ENCODE measurements at regions not wholly inside any gene's neighbourhood (a gene's known extent, or its start where the extent isn't known, plus 50 kb on each side); places are given as distances from the start of the nearest gene placed in this dataset.

DNA sequence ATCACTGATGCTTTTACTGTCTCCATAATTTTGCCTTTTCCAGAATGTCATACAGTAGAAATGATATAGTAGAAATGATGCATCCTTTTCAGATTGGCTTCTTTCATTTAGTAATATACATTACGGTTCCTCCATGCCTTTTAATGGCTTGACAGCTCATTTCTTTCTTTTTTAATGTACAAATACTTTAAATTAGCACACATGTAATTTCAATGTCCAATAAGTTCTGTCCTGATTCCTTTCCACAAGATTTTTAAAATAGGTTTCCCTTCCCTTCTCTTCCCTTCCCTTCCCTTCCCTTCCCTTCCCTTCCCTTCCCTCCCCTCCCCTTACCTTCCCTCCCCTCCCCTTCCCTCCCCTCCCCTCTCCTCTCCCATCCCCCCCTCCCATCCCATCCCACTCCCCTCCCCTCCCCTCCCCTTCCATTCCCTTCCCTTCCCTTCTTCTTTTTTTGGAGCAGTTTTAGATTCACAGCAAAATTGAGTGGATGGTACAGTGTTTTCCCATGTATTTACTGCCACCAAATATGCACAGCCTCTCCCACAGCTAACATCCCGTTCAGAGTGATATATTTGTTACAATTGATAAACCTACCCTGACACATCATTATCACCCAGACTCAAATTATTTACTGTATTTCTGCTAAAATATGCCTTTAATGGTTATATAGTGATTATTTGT, 398.8 kb downstream of the RNF144B start:
- no peak for DNase-seq

DNA sequence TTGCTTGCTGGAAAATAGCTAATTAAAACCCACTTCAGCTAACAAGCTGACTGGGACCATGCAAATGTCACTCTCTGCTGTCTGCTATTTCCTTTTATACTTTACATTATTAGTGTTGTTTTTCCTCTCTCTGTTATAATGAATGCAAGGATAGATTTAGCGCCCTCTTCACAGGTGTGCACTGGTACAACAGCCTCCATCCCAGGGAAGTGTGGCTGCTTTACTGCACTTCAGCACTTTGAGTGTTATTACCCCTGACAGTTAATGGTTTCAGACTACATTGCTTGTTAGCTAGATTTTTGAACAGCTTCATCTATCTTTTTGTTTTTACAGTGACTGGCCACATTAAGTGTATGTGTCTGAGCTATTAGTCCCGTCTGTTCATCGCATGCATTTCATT, 405.7 kb downstream of the RNF144B start:
- DNase-seq: no peak

DNA sequence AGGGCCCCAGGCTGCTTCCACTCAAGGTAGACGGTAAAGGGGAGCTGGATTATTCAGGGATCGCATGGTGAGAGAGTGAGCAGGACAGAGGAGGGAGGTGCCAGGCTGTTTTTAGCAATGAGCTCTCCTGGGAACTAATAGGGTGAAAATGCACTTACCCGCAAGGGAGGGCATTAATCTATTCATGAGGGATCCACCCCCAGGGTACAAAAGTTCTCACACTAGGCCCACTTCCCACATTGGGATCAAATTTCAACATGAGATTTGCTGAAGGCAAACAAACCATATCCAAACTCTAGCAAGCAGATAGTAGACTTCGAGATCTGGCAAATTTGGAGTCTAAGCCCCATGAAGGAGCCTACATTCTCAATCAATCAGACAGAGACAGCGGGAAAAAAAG, 408.6 kb downstream of the RNF144B start:
- DNase-seq: no peak

DNA sequence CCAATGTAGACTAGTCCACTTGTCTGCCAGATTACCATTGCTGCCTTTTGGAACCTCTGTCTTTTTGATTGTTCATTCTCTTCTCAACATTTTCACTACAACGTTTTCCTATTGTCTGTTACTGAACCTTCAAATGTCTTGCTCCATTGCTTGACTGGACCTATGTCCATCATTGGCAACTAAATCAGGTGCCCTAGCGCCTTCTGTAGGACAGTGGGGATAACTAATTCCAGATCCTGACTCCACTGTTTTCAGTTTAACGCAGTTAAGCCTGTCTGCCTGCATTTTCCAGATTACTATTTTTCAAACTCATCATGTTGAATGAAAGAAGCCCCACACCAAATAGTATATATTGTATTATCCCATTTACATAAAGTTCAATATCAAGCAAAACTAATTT, 433.6 kb downstream of the RNF144B start:
- DNase-seq: no peak

DNA sequence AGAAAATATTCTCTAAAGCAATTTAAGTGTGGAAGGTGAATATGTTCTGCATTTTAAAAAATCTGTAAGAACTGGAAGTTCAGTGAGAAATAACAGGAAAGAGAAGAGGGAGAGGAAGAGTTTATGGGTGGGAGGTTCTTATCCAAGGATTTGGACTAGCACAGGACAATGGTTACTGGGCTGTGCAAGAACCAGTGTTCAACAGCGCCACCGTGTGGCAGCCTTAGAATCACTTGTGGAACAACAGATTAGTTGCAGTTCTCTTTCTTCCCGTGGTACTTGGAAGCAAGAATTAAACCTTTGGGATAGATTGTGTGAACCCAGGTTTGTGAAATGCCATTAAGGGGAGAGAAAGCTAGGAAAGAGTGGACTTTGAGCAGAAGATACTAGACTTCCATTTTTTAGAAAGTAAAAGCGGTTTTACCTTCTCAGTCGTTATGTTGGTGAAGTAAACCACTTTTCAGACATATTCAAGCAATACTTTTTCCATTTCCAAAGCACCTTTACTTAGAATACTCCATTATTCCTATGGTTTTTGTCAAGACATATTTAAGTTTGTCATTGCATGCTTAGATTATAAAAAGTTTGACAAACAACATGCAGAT, 436.7 kb downstream of the RNF144B start:
- peak; percentile 18 to 66 for DNase-seq

DNA sequence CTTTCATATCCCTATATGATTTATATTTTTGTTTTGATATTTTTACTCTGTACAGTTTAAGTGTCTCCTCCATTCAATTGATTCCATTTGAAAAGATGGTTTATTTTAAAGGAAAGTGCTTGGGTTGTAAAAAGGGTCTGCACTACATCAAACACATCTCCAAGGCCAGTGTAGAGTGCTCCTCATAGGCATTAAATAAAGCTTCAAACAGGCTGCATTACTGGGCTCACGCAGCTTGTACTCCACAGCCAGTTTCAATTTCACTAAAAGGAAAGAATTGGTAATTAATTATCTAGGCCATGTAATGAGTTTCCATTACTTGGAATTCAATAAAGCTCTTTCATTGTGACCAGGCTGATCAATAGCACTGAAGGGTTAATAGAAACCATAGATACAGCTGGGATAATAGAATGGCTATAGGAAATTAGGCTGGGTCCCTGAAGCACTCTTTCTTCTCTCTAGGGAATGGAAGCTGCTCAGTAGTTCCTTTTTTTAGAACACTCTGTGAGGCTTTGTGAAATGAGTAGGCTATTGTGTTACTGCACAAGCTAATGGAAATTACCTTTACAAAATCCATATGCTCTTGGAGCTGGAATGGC, 442.2 kb downstream of the RNF144B start:
- no peak for DNase-seq

DNA sequence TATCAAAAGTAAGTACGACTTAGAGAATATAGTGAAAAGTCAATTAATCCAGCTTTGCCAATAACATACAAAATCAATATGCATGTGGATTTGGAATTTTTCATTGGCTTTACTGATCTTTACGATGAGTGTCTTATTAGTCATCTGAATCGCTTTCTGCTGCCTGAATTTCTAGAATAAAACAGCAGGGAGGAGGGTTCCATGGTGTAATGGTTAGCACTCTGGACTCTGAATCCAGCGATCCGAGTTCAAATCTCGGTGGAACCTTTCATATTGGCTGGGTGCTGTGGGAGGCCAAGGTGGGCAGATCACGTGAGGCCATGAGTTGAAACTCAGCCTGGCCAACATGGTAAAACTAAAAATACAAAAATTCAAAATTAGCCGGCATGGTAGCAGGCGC, 448.8 kb downstream of the RNF144B start:
- no peak for DNase-seq

DNA sequence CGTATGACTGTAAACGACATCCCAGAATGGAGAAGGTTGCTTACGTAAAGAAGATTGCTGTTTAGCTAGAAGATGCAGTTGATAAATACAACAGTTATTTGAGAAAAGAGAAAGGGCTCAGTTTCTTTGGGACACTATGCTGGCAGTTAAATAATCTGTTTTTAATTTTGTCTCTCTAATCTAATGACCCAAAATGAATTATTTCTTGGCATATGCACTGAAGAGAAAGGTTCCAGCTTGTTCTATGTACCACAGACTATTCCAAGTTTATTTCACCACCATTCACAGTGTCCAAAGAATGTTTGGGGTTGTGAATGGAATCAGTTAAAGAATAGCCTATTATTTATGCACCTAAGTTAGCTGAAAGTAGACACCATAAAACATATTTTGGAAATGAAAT, 449.9 kb downstream of the RNF144B start:
- DNase-seq: no peak

DNA sequence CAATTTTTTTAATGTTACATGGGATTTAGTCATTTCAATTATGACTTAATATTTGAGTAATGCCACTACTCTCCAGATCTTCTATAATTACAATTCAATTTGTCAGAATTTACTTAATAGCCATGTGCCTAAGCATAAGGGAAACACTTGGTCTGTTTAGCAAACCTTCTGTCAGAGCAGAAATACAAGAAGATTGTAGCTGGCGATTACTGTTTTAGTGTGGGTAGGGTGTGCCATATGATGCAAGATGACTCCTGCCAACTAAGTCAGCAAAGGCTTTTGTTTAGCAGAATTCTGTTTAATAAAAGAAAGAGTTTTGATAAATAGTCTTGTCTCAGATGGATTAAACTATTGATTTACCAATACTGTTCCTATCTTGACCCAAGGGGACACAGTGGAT, 455.4 kb downstream of the RNF144B start:
- no peak for DNase-seq

GRCh38 chr6:18845896-18846295, 458.7 kb downstream of the RNF144B start:
- no peak for DNase-seq

DNA sequence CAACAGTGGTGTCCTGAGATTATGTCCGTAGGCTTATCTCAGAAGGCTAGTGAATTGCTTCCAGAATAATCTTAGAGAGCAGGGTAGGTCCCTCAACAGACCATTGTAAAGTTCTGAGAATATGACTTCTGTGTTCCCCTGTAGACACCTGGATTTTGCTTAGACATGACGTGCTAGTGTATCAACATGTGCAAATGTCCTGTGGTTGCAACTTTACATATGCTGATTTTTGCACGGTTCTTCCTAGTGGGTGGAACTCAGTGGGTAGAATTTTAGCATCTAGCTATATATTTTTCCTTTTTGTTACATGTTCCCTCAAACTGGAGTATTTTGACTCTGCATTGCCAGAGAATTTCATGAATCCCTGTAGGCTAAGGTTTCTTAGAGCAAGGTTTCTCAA, 459.2 kb downstream of the RNF144B start:
- no peak for DNase-seq

GRCh38 chr6:18861204-18861603, 474.1 kb downstream of the RNF144B start:
- no peak for DNase-seq

- DNase-seq: no peak
These were observed 496.1 kb downstream of the RNF144B start for GRCh38 chr6:18883268-18883667.

GRCh38 chr6:18883851-18884250, 496.7 kb downstream of the RNF144B start:
- DNase-seq: no peak

DNA sequence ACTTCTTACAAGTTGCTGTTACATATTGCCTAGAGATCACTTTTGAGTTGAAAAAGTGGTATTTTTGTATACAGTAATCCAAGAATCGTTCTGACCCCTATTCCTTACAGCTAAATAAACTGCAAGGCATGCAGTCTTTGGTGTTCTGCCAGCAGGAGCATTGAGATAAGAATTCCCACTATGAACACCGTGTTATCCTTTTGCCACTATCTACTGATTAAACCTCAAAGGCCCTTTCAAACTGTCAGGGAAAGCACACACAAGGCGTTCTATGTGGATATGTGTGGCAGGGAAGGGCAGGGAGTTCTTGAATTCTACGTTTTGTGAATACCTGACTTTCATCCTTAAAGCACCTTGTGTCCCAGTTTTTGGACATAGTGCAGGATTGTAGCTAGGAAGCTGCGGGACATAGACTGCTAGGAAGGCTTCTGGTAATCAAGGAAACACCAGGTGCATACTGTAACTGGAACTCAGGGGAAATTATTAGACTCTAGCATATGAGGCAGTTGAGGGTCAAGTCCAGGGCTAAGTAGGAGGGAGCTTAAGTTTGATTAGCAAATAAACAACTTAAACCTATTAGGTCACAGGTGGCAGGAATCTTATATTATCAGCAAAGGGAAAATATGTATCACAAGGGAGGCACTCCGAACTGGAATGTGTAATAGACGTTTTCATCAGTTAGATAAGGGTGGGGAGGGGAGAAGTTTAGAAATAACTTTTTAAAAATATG, 506.6 kb downstream of the RNF144B start:
- DNase-seq: no peak

GRCh38 chr6:18897350-18897749, 510.2 kb downstream of the RNF144B start:
- DNase-seq: no peak

GRCh38 chr6:18904681-18905080, 517.5 kb downstream of the RNF144B start:
- DNase-seq: no peak

GRCh38 chr6:18920701-18921100, 533.6 kb downstream of the RNF144B start:
- DNase-seq: no peak

DNA sequence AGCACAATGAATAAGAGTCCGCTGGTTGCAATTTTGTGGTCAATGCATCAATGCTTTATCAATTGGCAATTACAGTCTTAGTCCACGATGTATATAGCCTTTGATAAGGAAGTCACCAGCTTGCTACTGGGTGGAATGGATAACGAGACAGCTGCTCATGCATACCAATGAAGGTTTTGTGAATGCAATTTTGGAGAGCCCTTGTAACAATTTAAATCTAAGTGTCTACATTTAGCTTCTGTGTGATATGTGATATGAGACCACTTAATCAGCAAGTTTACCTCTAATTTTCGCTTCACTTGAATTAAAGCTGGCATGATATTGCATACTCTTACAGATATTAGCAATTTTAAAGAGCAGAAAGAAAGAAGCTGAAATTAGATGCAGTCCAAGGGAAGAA, 543.9 kb downstream of the RNF144B start:
- DNase-seq: no peak

GRCh38 chr6:18958146-18958545, 571.0 kb downstream of the RNF144B start:
- DNase-seq: no peak

GRCh38 chr6:18961566-18961965, 574.4 kb downstream of the RNF144B start:
- no peak for DNase-seq

- no peak for DNase-seq
These were observed 575.3 kb downstream of the RNF144B start for GRCh38 chr6:18962361-18962905.

GRCh38 chr6:18963439-18963838, 576.3 kb downstream of the RNF144B start:
- no peak for DNase-seq

- no peak for DNase-seq
These were observed 586.1 kb downstream of the RNF144B start for GRCh38 chr6:18973251-18973650.
